AG04449 (cell line): ENCODE measurements at regions not wholly inside any gene's neighbourhood (a gene's known extent, or its start where the extent isn't known, plus 50 kb on each side); places are given as distances from the start of the nearest gene placed in this dataset.

Experiments used
- CTCF ChIA-PET: fragments of 350-600 bp; formaldehyde crosslinking; extraction: SDS; loops from one replicate; lab custom pipeline; 2021; ENCODE audit warnings: antibody characterized with exemption; lab: Yijun Ruan, JAX
- POLR2A ChIA-PET: fragments of 400-600, 350-600 bp; formaldehyde crosslinking; extraction: SDS; loops from one replicate; lab custom pipeline; 2020; ENCODE audit warnings: antibody characterized with exemption, inconsistent platforms; lab: Yijun Ruan, JAX
- DNase-seq: peaks from one replicate; pipeline ENCODE4 v3.0.0-alpha.2; 2010; ENCODE audit warnings: low read depth, low spot score
- H3K4me3 ChIP-seq: 2 replicates; pipeline ENCODE4 v1.5.1; 2011; ENCODE audit warnings: low read depth, mild to moderate bottlenecking, control low read depth, low read length
- CTCF ChIP-seq: IDR thresholded peaks from one replicate; pipeline ENCODE4 v1.5.1; 2011; ENCODE audit warnings: mild to moderate bottlenecking, moderate library complexity, low read length, control low read depth, inconsistent platforms; ENCODE audit not compliant: insufficient read depth; ENCODE audit errors: missing control alignments

- no peak overlapping the region for H3K4me3 ChIP-seq
- TF ChIP-seq CTCF, result no peak
- CTCF ChIA-PET, result no interaction called here
- DNase-seq, result no peak
- POLR2A ChIA-PET, result no interaction called here
Observed at GRCh38 chr6:105469946-105470345, 67.1 kb upstream of the PREP start.

- ChIA-PET POLR2A (no interaction called here), CTCF (no interaction called here)
- DNase-seq, result no peak
- TF ChIP-seq CTCF, result no peak
- no peak overlapping the region for H3K4me3 ChIP-seq
Observed at GRCh38 chr6:105468850-105469249, 66.0 kb upstream of the PREP start.

- TF ChIP-seq CTCF, result no peak
- H3K4me3 ChIP-seq, result no peak overlapping the region
- CTCF ChIA-PET, result no interaction called here
- POLR2A ChIA-PET, result no interaction called here
- DNase-seq, result no peak
Observed at GRCh38 chr6:105460860-105461259, 58.0 kb upstream of the PREP start.

GRCh38 chr6:105459864-105460263 is 57.0 kb upstream of the PREP start:
- DNase-seq, result no peak
- CTCF ChIA-PET, result interaction anchor here (0.9 kb wide), 1 partner anchor 24 kb away, joined by 3 read pairs; no protein-coding TSS in a partner anchor
- TF ChIP-seq CTCF, result no peak
- POLR2A ChIA-PET, result no interaction called here
- no peak overlapping the region for H3K4me3 ChIP-seq

GRCh38 chr6:105459049-105459448 is 56.2 kb upstream of the PREP start:
- CTCF ChIA-PET, result no interaction called here
- H3K4me3 ChIP-seq, result no peak overlapping the region
- POLR2A ChIA-PET, result no interaction called here
- no peak for TF ChIP-seq CTCF
- no peak for DNase-seq

GRCh38 chr6:105458551-105458950 is 55.7 kb upstream of the PREP start:
- DNase-seq, result no peak
- TF ChIP-seq CTCF, result no peak
- CTCF ChIA-PET, result no interaction called here
- no peak overlapping the region for H3K4me3 ChIP-seq
- POLR2A ChIA-PET, result no interaction called here
